Upper lobe of right lung (tissue), 1 donor: ENCODE measurements at regions not wholly inside any gene's neighbourhood (a gene's known extent, or its start where the extent isn't known, plus 50 kb on each side); places are given as distances from the start of the nearest gene placed in this dataset.

Source experiments
- ATAC-seq: fragments of 200-7000 bp; cut with Tn5 transposase; one replicate; pipeline ENCODE4 v1.9.1; 2020; ENCODE audit warnings: mild to moderate bottlenecking, moderate library complexity
- DNase-seq: peaks from one replicate; pipeline ENCODE4 v3.0.0-alpha.2; 2020
- H3K27ac ChIP-seq: fragments of 200-600 bp; one replicate; pipeline ENCODE4 v1.8.0; 2022
- H3K27me3 ChIP-seq: fragments of 200-600 bp; one replicate; pipeline ENCODE4 v1.8.0; 2022; ENCODE audit warnings: mild to moderate bottlenecking
- H3K36me3 ChIP-seq: fragments of 200-600 bp; one replicate; pipeline ENCODE4 v1.8.0; 2022
- H3K4me1 ChIP-seq: fragments of 200-600 bp; one replicate; pipeline ENCODE4 v1.8.0; 2022
- H3K4me3 ChIP-seq: fragments of 200-600 bp; one replicate; pipeline ENCODE4 v1.8.0; 2022; ENCODE audit warnings: mild to moderate bottlenecking
- H3K9me3 ChIP-seq: fragments of 200-600 bp; one replicate; pipeline ENCODE4 v1.8.0; 2022
- CTCF ChIP-seq: fragments of 200-600 bp; IDR thresholded peaks from one replicate; pipeline ENCODE4 v1.8.0; 2022; ENCODE audit warnings: antibody characterized with exemption
- intact Hi-C: fragments of 100-400 bp; cut with DNase I; formaldehyde crosslinking; loops from one replicate; pipeline ENCODE4 v1.11.0; 2022
- donor health status: DM: no; HTN: yes; CAD: no; lungs with severe emphysema.

- intact Hi-C loops = no loop called here
- no peak for ATAC-seq
These were observed 53.8 kb downstream of the FZD10 start for GRCh38 chr12:130216031-130216430.

GRCh38 chr12:130218682-130219081 is 56.4 kb downstream of the FZD10 start:
- no peaks in the 10 kb centered on the region for H3K36me3 ChIP-seq
- peaks cover 9% of the 10 kb centered on the region for H3K27me3 ChIP-seq
- no peak for DNase-seq
- intact Hi-C loops = no loop called here
- no peak for ATAC-seq
- H3K9me3 ChIP-seq = no peaks in the 10 kb centered on the region
- no peaks in the 10 kb centered on the region for H3K4me1 ChIP-seq
- no peak overlapping the region for H3K4me3 ChIP-seq
- TF ChIP-seq CTCF = no peak
- H3K27ac ChIP-seq = no peak overlapping the region

More at GRCh38 chr12:130216031-130216430, 53.8 kb downstream of the FZD10 start:
- Histone ChIP-seq H3K27ac (no peak overlapping the region), H3K4me1 (no peaks in the 10 kb centered on the region), H3K4me3 (no peak overlapping the region), H3K9me3 (no peaks in the 10 kb centered on the region), H3K36me3 (no peaks in the 10 kb centered on the region), H3K27me3 (peaks cover 9% of the 10 kb centered on the region)
- no peak for TF ChIP-seq CTCF
- DNase-seq = no peak

GRCh38 chr12:130219929-130220705 is 57.9 kb downstream of the FZD10 start:
- peaks cover 8% of the 10 kb centered on the region for H3K27me3 ChIP-seq
- intact Hi-C loops = no loop called here

GRCh38 chr12:130220706-130221100 is 58.4 kb downstream of the FZD10 start:
- no peaks in the 10 kb centered on the region for H3K9me3 ChIP-seq
- no peak overlapping the region for H3K27ac ChIP-seq
- no peak for TF ChIP-seq CTCF
- H3K4me3 ChIP-seq = no peak overlapping the region
- H3K27me3 ChIP-seq = peaks cover 2% of the 10 kb centered on the region
- intact Hi-C loops = no loop called here
- H3K36me3 ChIP-seq = no peaks in the 10 kb centered on the region
- no peaks in the 10 kb centered on the region for H3K4me1 ChIP-seq
- DNase-seq (no peak), ATAC-seq (no peak)

More at GRCh38 chr12:130219929-130220705, 57.9 kb downstream of the FZD10 start:
- ATAC-seq (no peak), DNase-seq (no peak)
- Histone ChIP-seq H3K9me3 (no peaks in the 10 kb centered on the region), H3K4me3 (no peak overlapping the region), H3K4me1 (no peaks in the 10 kb centered on the region), H3K27ac (no peak overlapping the region), H3K36me3 (no peaks in the 10 kb centered on the region)
- TF ChIP-seq CTCF = no peak

GRCh38 chr12:130222519-130223218 is 60.4 kb downstream of the FZD10 start:
- DNase-seq (no peak), ATAC-seq (no peak)
- H3K27me3 ChIP-seq = peaks cover 7% of the 10 kb centered on the region
- intact Hi-C loops = no loop called here
- no peak overlapping the region for H3K4me3 ChIP-seq
- no peaks in the 10 kb centered on the region for H3K36me3 ChIP-seq
- no peaks in the 10 kb centered on the region for H3K9me3 ChIP-seq
- no peak for TF ChIP-seq CTCF
- no peak overlapping the region for H3K27ac ChIP-seq
- no peaks in the 10 kb centered on the region for H3K4me1 ChIP-seq
